Pancreas (tissue), 10 donors: ENCODE measurements at regions not wholly inside any gene's neighbourhood (a gene's known extent, or its start where the extent isn't known, plus 50 kb on each side); places are given as distances from the start of the nearest gene placed in this dataset.

ENCODE experiments used
- ATAC-seq, 4 donors: fragments of 200-7000 bp; cut with Tn5 transposase; one replicate each; pipeline versions ENCODE4 v1.8.0 to v1.9.1; 2020; ENCODE audit warnings: mild to moderate bottlenecking in 4 of 4, moderate library complexity in 4 of 4
- DNase-seq, 6 donors: peaks; one replicate each; pipeline ENCODE4 v3.0.0-alpha.2; 2020
- FAIRE-seq: peaks from 2 replicates; lab custom pipeline; 2012; peaks lifted over from hg19 to GRCh38; lab: Jason Lieb, UNC
- H3K27ac ChIP-seq, 4 donors: fragments of 200-600 bp; sonication (generic); 1 replicate in 3 of 4; 2 replicates in 1 of 4; pipeline versions ENCODE4 v1.5.0 to v1.8.0; 2020
- H3K27me3 ChIP-seq, 4 donors: fragments of 200-600 bp; one replicate each; pipeline ENCODE4 v1.8.0; 2021
- H3K36me3 ChIP-seq, 3 donors: fragments of 200-600 bp; sonication (generic) in 1 of 3; one replicate each; pipeline versions ENCODE4 v1.5.0 to v1.8.0; 2020 to 2021
- H3K4me1 ChIP-seq, 3 donors: fragments of 200-600 bp; one replicate each; pipeline ENCODE4 v1.8.0; 2021
- H3K4me3 ChIP-seq, 4 donors: fragments of 200-600 bp; sonication (generic) in 2 of 4; one replicate each; pipeline versions ENCODE4 v1.5.0 to v1.8.0; 2020 to 2021
- H3K9me3 ChIP-seq, 4 donors: fragments of 200-600 bp; one replicate each; pipeline ENCODE4 v1.8.0; 2021
- CTCF ChIP-seq, 4 donors: fragments of 200-600 bp; sonication (generic) in 3 of 4; IDR thresholded peaks; one replicate each; pipeline versions ENCODE4 v1.5.0 to v1.8.0; 2021; ENCODE audit warnings: antibody characterized with exemption in 4 of 4
- WGBS, 2 donors: extraction: QIAGEN DNeasy Blood & Tissue Kit; methylation state at CpG; one replicate each; pipeline ENCODE4 v1.1.7; 2013; 5-methylcytosine and 5-hydroxymethylcytosine counted together
- intact Hi-C, 3 donors: fragments of 100-400 bp; cut with DNase I; formaldehyde crosslinking; loops; one replicate each; pipeline versions ENCODE4 v1.11.1 to v1.14.2; 2022
- donor health status: healthy with polysubstance abuse.
- donor health status: DM: no; HTN: no; CAD: no; lungs with moderate emphysema.
- donor health status: DM: no; HTN: no; CAD: no.
- donor health status: control.
- donor health status: control.
- donor health status: Bipolar disorder and iron deficiency.
- donor health status: DM: yes; HTN: yes; CAD: no.
- donor health status: DM: no; HTN: no; CAD: no.
- donor health status: DM: no; HTN: no; CAD: no.
- donor health status: DM: yes; HTN: yes; CAD: no.

GRCh38 chr5:97266076-97266475, 83.0 kb upstream of the RIOK2 start:
- ATAC-seq (no peak), FAIRE-seq (no peak), DNase-seq (no peak)
- H3K4me1 ChIP-seq = no peaks in the 10 kb centered on the region
- no peak overlapping the region for H3K27ac ChIP-seq
- intact Hi-C loops = no loop called here
- H3K4me3 ChIP-seq = no peak overlapping the region
- TF ChIP-seq CTCF (IDR thresholded peaks at IDR 0.05) = no peak
- H3K27me3 ChIP-seq = no peaks in the 10 kb centered on the region
- no peaks in the 10 kb centered on the region for H3K9me3 ChIP-seq
- H3K36me3 ChIP-seq = no peaks in the 10 kb centered on the region

- no peaks in the 10 kb centered on the region for H3K36me3 ChIP-seq
- no peaks in the 10 kb centered on the region for H3K27me3 ChIP-seq
- intact Hi-C loops = no loop called here
- H3K4me1 ChIP-seq = no peaks in the 10 kb centered on the region
- no peak for TF ChIP-seq CTCF (IDR thresholded peaks at IDR 0.05)
- DNase-seq = no peak
- FAIRE-seq = no peak
- peak in 2 of 4 donors; percentile 22 to 53 for ATAC-seq
- H3K9me3 ChIP-seq = no peaks in the 10 kb centered on the region
- no peak overlapping the region for H3K4me3 ChIP-seq
- 71 to 80% methylated on average over 5 of the region's 5 CpGs for WGBS, 2 donors
- no peak overlapping the region for H3K27ac ChIP-seq
Measured at GRCh38 chr5:97266576-97266975, 83.5 kb upstream of the RIOK2 start.

- DNase-seq (no peak), ATAC-seq (no peak), FAIRE-seq (no peak)
- H3K4me1 ChIP-seq = no peaks in the 10 kb centered on the region
- intact Hi-C loops = no loop called here
- H3K36me3 ChIP-seq = no peaks in the 10 kb centered on the region
- no peak overlapping the region for H3K27ac ChIP-seq
- H3K27me3 ChIP-seq = no peaks in the 10 kb centered on the region
- no peak for TF ChIP-seq CTCF (IDR thresholded peaks at IDR 0.05)
- no peak overlapping the region for H3K4me3 ChIP-seq
- WGBS, 2 donors = 56 to 59% methylated on average over 3 of the region's 3 CpGs
- H3K9me3 ChIP-seq = no peaks in the 10 kb centered on the region
Measured at GRCh38 chr5:97267767-97268166, 84.7 kb upstream of the RIOK2 start.

- ATAC-seq = no peak
- no peaks in the 10 kb centered on the region for H3K27me3 ChIP-seq
- DNase-seq = no peak
- FAIRE-seq = no peak
- 30 to 63% methylated on average over 3 of the region's 3 CpGs for WGBS, 2 donors
- no peaks in the 10 kb centered on the region for H3K36me3 ChIP-seq
- H3K27ac ChIP-seq = no peak overlapping the region
- no peaks in the 10 kb centered on the region for H3K4me1 ChIP-seq
- H3K9me3 ChIP-seq = no peaks in the 10 kb centered on the region
- no peak for TF ChIP-seq CTCF (IDR thresholded peaks at IDR 0.05)
- intact Hi-C loops = no loop called here
- H3K4me3 ChIP-seq = no peak overlapping the region
Measured at GRCh38 chr5:97276474-97277120, 93.5 kb upstream of the RIOK2 start.

- no peak overlapping the region for H3K27ac ChIP-seq
- H3K4me1 ChIP-seq = no peaks in the 10 kb centered on the region
- 88 to 91% methylated on average over 7 of the region's 7 CpGs for WGBS, 2 donors
- H3K4me3 ChIP-seq = no peak overlapping the region
- no peaks in the 10 kb centered on the region for H3K9me3 ChIP-seq
- ATAC-seq = no peak
- no peak for FAIRE-seq
- no peaks in the 10 kb centered on the region for H3K27me3 ChIP-seq
- no peak for DNase-seq
- intact Hi-C loops = no loop called here
- H3K36me3 ChIP-seq = no peaks in the 10 kb centered on the region
- no peak for TF ChIP-seq CTCF (IDR thresholded peaks at IDR 0.05)
Measured at GRCh38 chr5:97281257-97281656, 98.2 kb upstream of the RIOK2 start.
